22Rv1 (cell line): ENCODE measurements at regions not wholly inside any gene's neighbourhood (a gene's known extent, or its start where the extent isn't known, plus 50 kb on each side); places are given as distances from the start of the nearest gene placed in this dataset.

Source experiments
- CTCF ChIP-seq: fragments of 450-650 bp; IDR thresholded peaks from 2 replicates; pipeline ENCODE4 v1.5.1; 2017; ENCODE audit warnings: mild to moderate bottlenecking
- ZFX ChIP-seq: fragments of 450-650 bp; IDR thresholded peaks from 2 replicates; pipeline ENCODE4 v1.6.1; 2017; ENCODE audit warnings: antibody characterized with exemption, borderline replicate concordance

- TF ChIP-seq CTCF = no peak
- no peak for TF ChIP-seq ZFX
Observed at GRCh38 chr16:82404586-82405315, 222.0 kb upstream of the CDH13 start.
